Neural cell (in vitro differentiated cells): ENCODE measurements at regions not wholly inside any gene's neighbourhood (a gene's known extent, or its start where the extent isn't known, plus 50 kb on each side); places are given as distances from the start of the nearest gene placed in this dataset.

Source experiments
- CTCF ChIP-seq: fragments of 450-650 bp; IDR thresholded peaks from 2 replicates; pipeline ENCODE4 v1.5.1; 2014; ENCODE audit warnings: antibody characterized with exemption, mild to moderate bottlenecking, moderate library complexity; ENCODE audit not compliant: poor library complexity, severe bottlenecking
- EZH2 ChIP-seq: fragments of 200-600, 300-800 bp; shearing (Covaris generic), sonication (generic); IDR thresholded peaks from 2 replicates; pipeline ENCODE4 v1.6.1; 2014; ENCODE audit warnings: antibody characterized with exemption, low read length, borderline replicate concordance, mild to moderate bottlenecking; ENCODE audit not compliant: insufficient read depth, poor library complexity, severe bottlenecking
- POLR2AphosphoS5 ChIP-seq: IDR thresholded peaks from 2 replicates; pipeline ENCODE4 v1.6.1; 2012
- REST ChIP-seq: IDR thresholded peaks from 2 replicates; pipeline ENCODE4 v1.6.1; 2012; ENCODE audit warnings: borderline replicate concordance
- TAF1 ChIP-seq: IDR thresholded peaks from 2 replicates; pipeline ENCODE4 v1.6.1; 2012; ENCODE audit warnings: low read depth

- TF ChIP-seq CTCF (no peak), EZH2 (no peak), POLR2AphosphoS5 (no peak), REST (no peak), TAF1 (no peak)
Observed at GRCh38 chr2:3113769-3114168, 263.8 kb downstream of the EIPR1 start.
